ENCODE measurements at regions not wholly inside any gene's neighbourhood (a gene's known extent, or its start where the extent isn't known, plus 50 kb on each side); places are given as distances from the start of the nearest gene placed in this dataset.
"Not testable (repeated sequence)": the region's sequence is repeated elsewhere in the genome, so short reads cannot be mapped to it uniquely, and the experiment has no call there.

DNA sequence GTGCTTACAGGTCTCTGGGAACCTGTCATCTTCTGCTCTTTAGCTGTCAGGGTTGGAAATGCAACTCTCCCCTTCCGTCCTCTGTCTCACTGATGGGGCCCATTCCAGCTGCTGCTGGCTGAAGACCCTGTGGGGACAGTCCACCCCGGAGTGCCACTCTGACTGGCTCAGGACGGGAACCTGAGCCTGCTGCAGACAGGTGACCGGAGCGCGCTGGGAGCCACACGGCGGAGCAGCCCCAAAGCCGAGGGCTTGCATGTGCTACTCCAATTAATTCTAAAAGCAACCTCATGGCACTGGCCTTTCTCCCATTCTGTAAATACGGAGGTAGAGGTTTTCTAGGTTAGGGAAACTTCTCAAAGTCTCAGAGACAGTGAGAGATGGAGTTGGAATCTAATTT, 223.5 kb upstream of the PITRM1 start:
- no peak for DNase-seq (ENCODE audit: extremely low read depth in 1 of 2, low read depth in 1 of 2)

DNA sequence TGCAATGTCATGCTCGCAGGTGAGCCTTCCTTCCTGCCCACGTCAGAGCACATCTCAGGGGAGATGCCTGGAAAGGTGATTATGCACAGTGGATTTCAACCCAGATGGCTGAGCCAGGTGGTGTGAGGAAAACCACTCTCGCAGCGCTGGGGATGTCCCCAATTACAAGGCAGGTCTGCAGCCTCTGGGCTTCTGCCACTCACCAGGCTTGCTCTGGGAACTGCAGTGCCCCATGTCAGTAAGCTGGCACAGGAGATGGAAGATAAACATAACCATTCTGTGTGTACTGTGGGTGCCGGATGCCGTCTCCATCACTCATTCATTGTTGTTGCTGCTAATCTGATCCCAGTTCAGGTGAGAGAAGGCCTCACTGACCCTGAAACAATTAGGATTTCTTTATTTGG, 222.9 kb upstream of the PITRM1 start:
- DNase-seq (ENCODE audit: extremely low read depth in 1 of 2, low read depth in 1 of 2) = no peak

DNA sequence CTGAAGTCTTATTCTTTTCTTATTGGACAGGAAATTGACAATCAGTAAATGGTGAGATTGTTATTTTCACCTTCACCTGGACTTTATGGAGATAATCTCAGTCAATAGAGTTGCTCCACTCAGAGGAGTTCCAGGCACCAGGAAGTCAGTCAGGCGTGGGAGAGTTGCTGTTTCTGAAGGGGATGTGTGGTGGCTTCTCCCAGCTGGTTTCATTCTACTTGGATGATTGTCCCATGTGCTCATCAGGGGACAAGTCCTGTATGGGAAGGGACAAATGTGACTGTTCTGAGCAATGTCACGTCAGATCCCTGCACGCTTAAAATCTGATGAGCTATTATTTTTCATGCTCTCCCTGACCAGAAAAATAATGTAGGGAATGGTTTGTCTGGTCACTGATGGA, 222.5 kb upstream of the PITRM1 start:
- no peak for DNase-seq (ENCODE audit: extremely low read depth in 1 of 2, low read depth in 1 of 2)

DNA sequence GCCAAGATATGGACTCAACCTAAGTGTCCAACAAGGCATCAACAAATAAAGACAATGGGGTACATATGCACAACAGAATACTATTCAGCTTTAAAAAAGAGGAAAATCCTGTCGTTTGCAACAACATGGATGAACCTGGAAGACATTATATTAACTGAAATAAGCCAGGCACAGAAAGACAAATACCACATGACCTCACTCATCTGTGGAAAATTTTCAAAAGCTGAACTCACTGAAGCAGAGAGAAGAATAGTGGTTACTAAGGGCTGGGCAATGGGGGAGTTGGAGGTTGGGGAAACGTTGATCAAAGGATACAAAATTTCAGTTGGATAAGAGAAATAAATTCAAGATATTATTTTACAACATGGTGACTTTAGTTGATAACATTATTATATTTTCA, 221.4 kb upstream of the PITRM1 start:
- DNase-seq (ENCODE audit: extremely low read depth in 1 of 2, low read depth in 1 of 2) = no peak

DNA sequence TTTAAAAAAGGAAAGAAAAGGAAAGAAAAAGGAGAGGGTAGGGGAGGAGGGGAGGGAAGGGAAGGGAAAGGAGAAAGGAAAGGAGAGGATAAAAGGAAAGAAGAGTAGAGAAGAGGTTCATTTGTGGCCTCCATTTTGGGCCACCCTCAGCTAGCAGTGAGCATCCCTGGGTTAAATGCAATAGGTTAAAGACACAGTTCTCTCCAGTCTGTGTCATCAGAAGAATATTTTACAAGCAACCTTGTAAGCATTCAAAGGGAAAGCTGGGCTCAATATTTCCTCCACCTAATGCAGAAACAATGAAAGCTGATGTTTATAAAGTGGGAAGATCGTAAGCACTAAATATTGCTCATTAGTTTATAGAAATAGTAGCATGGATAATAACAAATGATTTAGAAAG, 219.1 kb upstream of the PITRM1 start:
- no peak for DNase-seq (ENCODE audit: extremely low read depth in 1 of 2, low read depth in 1 of 2)

DNA sequence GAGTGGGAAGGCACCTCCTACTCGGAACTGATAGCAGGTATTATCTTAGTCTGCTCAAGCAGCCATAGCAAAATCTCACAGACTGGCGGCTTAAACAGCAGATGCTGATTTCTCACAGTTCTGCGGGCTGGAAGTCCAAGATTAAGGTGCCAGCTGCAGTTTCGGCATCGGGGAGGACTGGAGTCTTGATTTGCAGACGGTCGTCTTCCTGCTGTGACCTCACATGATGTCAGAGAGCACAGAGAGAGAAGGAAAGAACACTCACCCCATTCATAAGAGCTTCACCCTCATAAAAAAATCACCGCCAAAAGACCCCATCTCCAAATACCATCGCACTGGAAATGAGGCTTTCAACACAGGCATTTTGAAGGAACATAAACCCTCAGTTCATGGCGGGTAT, 216.5 kb upstream of the PITRM1 start:
- DNase-seq (ENCODE audit: extremely low read depth in 1 of 2, low read depth in 1 of 2) = no peak

DNA sequence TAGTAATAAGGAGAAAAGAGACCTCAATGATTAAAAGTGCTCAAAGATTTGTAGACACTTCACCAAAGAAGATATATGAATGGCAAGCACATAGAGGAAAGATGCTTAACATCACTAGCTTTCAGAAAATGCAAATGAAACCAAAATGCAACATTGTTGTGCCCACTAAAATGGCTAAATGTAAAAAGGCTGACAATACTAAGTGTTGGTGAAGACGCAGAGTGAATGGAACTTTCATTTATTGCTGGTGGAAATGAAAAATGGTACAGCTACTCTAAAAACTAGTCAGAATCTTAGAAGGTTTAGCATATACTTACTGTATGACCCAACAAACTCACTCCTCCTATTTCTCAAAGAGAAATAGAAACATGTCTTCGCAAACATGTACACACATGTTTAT, 212.9 kb upstream of the PITRM1 start:
- no peak for DNase-seq (ENCODE audit: extremely low read depth in 1 of 2, low read depth in 1 of 2)

DNA sequence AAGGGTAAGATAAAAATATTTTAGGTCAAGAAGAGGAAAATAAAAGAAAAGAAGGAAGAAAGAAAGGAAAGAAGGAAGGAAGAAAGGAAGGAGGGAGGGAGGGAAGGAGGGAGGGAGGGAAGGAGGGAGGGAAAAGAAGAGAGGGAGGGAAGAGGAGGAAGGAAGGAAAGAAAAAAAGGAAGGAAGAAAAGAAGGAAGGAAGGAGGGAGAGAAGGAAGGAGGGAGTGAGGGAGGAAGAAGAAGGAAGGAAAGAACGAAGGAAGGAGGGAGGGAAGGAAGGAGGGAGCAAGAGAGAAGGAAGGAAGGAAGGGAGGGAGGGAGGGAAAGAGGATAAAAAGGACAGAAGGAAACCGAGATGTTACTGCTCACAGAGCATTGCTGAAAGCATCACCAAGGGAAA, 209.5 kb upstream of the PITRM1 start:
- no peak for DNase-seq (ENCODE audit: extremely low read depth in 1 of 2, low read depth in 1 of 2)

DNA sequence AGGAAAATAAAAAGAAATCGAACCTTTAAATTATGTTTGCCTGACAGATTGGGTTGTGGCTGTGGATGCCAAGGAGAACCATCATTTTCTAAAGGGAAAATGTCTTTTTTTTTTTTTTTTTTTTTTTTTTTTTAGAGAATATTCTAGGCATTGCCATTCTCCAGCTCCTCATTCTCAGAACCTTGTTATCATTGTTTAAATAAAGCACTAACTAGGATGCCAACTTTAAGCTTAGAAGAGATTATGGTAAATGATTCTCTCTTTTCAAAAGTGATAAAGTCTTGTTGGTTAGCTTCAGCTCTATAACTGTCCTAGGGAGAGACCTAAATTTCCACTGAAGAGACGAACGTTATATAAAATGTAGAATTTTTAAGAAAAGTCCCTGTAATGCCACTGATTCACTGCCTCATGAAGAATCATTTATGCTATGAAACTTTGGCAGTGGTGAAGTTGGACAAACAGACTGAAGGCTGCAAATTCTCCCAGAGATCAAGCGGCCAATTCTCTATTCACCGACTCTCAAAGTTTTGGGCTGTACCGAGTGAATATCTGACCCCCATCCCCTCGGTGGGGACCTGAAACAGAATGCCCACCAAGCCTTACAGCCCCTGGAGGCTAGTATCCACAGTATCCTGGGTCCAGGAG, 207.9 kb upstream of the PITRM1 start:
- DNase-seq (ENCODE audit: extremely low read depth in 1 of 2, low read depth in 1 of 2) = no peak

DNA sequence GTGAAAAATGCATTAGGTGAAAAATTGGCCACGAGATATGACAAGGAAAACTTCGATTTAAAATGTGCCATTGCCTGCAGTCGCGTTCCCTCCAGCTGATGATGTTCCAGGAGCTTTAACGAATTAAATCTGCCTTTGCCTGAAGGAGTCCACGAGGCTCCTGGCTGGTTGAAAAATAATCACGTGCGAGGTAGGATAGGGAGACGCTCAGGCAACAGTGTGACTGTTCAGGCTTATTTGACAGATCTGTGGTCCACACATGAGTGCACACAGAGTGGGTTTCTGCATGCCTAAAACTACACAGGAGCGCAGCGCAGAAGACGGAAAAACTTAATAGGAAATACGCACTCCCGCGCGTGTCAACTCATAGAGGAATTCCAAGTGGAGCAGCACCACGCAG, 204.0 kb upstream of the PITRM1 start:
- no peak for DNase-seq (ENCODE audit: extremely low read depth in 1 of 2, low read depth in 1 of 2)

DNA sequence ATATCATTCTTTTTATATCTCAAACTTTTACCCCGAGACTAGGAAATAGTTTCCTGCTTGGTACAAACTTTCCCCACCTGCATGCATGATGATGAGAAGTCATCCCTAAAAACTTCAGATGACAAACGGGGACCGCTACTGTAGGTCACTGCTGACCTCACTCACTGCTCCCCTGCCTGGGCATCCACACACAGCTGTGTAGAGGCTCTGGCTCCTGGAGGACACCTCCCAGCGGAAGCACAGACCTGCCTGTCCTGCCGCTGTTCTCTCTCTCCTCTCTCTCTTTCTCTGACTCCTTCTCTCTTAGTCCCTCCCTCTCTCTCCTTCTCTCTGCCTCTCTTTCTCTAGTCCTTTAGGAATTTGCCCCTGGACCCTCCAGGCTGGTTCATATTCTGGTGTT, 202.9 kb upstream of the PITRM1 start:
- DNase-seq (ENCODE audit: extremely low read depth in 1 of 2, low read depth in 1 of 2) = no peak

DNA sequence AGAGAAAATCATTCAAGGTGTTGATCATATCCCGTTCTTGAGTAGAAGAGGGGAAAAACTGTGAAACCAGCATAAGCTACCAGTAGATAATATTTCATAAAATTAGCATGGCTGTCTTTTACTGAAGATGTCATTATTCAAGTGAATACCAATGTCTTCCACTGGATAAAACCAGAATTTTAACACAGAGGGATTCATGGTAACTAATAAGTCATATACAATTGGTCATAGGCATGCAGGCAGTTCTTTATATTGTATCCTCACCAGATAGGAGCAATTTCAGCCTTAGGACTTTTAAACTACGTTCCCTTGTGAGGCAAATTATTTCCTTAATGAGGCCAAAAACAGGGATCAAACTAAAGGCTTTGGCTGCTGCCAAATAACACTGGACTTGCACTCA, 202.3 kb upstream of the PITRM1 start:
- DNase-seq (ENCODE audit: extremely low read depth in 1 of 2, low read depth in 1 of 2) = no peak

DNA sequence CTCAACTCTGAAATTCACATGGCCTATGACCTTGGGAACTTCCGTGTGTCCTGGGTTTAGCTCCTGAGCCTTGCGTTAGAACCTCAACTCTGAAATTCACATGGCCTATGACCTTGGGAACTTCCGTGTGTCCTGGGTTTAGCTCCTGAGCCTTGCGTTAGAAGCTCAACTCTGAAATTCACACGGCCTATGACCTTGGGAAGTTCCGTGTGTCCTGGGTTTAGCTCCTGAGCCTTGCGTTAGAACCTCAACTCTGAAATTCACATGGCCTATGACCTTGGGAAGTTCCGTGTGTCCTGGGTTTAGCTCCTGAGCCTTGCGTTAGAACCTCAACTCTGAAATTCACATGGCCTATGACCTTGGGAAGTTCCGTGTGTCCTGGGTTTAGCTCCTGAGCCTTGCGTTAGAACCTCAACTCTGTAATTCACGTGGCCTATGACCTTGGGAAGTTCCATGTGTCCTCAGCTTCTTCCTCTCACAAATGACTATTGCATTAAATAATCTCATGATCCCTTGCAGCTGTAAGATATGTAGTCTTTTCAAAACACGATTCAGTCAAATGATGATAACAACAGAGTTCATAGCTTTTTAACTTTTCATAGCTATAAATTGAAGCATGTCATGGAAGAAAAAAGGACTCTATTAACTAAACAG, 200.9 kb upstream of the PITRM1 start:
- not testable (repeated sequence) for DNase-seq (ENCODE audit: extremely low read depth in 1 of 2, low read depth in 1 of 2)

DNA sequence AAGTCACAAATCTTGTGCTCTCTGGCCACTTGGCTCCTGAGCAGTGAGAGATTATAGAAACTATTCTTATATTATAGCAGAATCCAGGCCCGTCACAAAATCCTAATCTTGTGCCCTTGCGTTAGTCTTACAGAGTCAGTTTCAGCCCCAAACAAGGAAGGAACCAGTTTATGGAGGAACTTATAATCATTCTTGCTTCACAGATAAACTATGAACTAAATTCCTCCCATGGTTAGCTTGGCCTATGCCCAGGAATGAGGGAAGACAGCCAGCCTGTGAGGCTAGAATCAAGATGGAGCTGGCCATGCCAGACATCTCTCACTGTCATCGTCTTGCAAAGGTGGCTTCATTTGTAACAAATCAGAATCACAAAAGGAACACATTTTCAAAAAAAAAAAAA, 199.7 kb upstream of the PITRM1 start:
- no peak for DNase-seq (ENCODE audit: extremely low read depth in 1 of 2, low read depth in 1 of 2)

DNA sequence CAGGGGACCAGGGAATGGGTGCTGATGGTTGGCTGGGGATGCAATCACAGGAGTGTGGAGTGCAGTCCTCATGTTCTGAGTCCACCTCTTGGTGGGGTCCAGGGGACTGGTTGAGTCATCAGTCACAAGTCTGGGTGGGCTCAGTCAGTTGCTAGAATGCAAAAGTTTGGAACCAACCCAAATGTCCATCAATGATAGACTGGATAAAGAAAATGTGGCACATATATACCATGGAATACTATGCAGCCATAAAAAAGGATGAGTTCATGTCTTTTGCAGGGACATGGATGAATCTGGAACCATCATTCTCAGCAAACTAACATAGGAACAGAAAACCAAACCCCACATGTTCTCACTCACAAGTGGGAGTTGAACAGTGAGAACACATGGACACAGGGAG, 199.0 kb upstream of the PITRM1 start:
- DNase-seq (ENCODE audit: extremely low read depth in 1 of 2, low read depth in 1 of 2) = not testable (repeated sequence)

DNA sequence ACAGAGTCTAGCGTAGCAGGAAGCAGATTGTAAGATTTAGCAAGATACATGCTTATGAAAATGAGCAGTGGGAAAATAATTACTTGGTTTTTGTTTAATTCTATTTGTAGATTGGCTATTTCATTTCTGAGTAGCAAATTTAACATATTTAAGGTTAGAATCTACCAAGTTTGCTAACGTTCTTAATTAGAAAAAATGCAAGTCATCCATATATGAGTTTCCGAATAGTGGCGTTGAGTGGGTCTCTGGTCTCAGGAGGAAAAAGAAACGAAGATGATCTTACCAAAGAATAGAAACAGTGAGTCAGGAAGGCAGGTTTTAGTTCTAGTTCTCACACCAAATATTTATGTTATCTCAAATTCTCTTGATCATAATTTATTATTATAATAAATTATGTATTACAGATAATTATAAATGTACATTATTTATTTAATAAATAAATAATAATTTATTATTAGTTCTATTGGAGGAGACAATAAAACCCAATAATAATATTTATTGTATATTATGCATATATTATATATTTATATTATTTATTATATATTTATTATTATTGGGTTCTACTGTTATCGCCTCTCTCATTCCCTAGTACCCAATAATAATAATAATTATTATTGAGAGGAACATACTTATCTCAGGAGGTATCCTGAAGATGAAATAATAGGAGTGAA, 194.3 kb upstream of the PITRM1 start:
- DNase-seq (ENCODE audit: extremely low read depth in 1 of 2, low read depth in 1 of 2) = no peak

DNA sequence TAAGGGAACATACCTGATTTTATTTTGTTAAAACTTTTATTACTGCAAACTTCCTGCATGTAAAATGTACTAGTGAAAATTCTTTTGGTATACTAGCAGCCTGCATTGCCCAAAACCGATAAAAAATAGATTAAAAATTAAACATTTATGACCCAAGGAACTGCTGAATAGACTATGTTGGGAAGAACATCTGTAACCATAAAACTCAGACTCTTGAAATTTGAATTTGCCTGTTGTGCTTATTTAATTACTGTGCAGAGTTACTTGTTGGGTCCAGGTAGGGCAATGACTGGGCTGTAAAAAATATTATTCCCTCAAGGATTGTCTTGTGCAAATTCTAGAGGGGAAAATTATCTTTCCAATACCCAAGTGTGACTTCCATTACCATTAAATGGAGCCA, 193.5 kb upstream of the PITRM1 start:
- DNase-seq (ENCODE audit: extremely low read depth in 1 of 2, low read depth in 1 of 2) = no peak

DNA sequence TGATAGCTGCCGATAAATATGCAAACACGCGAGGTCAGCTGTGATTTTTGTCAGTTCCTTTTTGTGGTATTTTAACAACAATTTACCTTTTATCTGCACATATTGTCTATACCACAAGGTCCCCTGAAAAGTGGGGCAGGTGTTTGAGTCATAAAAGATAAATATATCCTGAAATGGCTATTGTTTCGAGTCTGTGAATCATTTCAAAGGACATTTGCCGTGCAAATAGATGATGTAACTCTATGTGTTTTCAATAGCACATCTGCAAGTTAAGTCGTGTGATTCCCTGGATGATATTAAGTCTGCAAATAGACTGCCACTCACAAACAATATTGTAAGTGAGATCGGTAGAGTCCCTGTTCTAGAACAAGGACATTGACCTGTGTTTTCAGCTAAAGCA, 193.0 kb upstream of the PITRM1 start:
- DNase-seq (ENCODE audit: extremely low read depth in 1 of 2, low read depth in 1 of 2) = no peak

DNA sequence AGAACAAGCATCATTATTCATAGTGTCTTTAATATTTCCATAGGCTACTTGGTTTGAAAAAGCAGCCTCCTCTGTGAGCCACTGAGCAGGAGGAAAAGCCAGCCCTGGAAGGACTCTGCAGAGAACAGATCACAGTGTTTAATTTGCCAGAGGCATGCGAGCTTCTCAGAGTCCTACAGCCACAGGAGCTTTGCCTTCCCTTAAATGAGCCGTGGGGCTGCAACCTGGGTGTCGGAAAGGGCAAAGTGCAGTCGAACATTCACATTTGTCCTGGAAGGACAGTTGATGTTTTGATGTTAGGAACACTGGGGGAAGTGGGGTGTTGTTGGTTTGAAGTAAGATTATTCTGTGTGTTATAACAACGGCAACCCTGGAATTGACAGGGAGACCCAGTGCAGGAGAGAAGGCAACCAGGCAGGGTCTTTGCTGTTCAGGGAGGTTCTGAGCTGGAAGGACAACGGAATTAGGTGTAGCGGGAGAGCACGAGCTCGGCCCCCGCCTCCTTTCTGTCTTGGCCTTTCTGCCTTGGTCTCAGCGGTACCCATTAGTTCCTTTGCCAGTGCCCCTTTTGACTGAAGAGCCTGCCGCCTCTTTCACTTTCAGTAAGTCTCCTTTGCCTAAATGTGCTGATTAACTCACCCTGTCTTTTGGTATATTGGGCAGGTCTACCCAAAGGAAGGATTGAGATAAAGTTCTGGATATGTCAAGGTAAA, 192.3 kb upstream of the PITRM1 start:
- no peak for DNase-seq (ENCODE audit: extremely low read depth in 1 of 2, low read depth in 1 of 2)

DNA sequence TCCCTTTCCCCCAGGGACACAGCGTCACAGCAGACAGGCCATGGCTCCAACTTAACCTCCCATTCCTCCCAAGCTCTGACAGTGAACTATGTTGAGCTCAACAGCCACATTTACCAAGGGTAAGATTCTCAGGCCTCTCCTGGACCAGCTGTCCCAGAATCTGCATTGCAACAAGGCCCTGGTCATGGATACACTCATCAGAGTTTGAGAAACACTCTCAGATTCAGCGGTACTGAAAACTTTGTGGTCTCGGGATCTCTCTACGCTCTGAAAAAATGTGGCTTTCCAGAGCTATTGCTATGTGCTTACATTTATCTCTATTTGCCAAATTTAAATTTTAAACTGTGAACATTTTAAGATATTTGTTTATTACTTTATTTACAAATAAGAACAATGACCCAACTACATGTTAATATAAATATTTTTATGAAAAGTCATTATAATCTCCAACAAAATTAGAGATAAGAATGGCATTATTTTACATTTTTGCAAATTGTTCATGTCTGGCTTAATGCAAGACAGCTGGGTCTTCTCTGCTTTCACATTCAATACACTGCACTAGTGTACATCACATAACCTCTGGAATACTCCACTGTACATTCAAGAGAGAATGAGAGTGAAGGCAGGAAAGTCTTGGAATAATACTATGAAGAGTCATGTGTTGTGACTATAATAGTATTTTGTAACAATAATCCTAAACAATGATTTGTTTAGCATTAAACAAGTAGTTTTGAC, 190.9 kb upstream of the PITRM1 start:
- no peak for DNase-seq (ENCODE audit: extremely low read depth in 1 of 2, low read depth in 1 of 2)

DNA sequence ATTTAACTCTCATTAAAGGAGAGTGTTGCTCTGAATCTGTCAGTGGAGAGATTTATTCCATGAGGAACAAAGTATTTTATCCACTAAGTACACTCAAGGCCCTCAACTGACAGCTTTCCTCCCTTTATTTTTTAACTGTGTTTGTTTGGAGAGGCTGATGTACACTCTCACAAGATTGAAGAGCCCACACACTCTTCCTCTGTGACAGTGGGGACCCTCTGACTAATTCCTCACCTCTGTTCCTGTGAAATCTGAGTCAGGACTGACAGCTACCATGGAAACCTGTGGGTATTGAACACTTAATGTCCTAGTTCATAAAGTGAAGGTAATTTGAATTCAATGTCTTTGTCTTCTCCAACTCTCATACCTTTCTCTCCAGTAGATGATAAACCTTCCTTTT, 189.8 kb upstream of the PITRM1 start:
- no peak for DNase-seq (ENCODE audit: extremely low read depth in 1 of 2, low read depth in 1 of 2)

Measured in activated CD8-positive, alpha-beta memory T cell treated with anti-CD3 and anti-CD28 coated beads for 1 hour (primary cell).